ENCODE measurements at regions not wholly inside any gene's neighbourhood (a gene's known extent, or its start where the extent isn't known, plus 50 kb on each side); places are given as distances from the start of the nearest gene placed in this dataset.
"Not testable (repeated sequence)": the region's sequence is repeated elsewhere in the genome, so short reads cannot be mapped to it uniquely, and the experiment has no call there.

DNA sequence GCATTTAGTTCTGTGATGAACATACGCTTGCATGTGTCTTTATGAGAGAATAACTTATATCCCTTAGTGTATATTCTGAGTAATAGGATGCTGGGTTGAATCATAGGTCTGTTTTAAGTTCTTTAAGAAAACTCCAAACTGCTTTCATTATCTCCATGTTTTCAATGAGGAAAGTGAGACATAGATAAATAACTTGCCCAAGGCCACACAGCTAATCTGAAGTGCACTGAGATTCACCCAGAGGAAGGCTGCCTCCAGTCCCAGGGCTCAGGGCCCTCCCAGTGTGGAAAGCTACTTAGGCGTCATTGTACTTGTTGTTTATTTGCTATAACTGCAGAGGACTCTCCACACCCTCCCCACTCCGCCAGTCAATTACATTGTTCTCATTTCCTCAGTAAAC, 126.7 kb downstream of the INHBA start:
- DNase-seq: no peak

- no peak for DNase-seq
These were observed 128.5 kb downstream of the INHBA start for GRCh38 chr7:41574377-41574776.

DNA sequence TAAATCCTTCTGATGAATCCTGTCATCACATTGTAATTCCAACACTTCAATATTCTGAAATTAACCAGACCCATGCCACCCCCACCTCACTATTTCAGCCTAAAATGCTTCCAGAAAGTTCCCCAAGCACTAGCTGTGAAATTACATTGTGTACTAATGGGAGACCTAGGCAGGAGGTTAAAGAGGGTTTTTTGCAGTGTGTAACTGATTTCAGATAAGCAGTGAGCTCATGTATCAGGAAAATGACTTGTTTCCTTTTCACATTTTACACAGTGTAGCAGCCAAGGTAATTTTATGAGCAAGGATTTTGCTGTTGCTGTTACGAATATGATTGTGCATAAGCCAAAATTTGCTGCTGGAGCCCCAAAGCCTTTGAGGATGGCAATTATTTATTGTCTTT, 129.0 kb downstream of the INHBA start:
- DNase-seq: no peak

DNA sequence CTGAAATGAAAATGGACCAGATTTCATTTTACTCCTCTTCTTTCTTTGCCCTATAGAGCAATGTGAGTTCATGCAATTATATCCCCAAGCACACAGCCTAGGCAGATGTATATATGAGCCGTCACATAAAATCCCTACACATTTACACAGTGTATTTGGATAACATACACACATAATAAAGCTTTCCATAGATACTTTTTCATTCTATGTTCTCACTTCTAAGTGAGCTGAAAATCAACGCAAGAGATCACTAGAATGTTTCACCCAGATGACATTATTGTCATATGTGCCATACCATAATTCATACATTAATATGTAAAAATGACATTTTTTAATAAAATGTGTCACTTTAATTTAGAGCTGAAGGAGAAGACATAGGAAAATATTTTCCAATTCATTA, 129.4 kb downstream of the INHBA start:
- DNase-seq: no peak

DNA sequence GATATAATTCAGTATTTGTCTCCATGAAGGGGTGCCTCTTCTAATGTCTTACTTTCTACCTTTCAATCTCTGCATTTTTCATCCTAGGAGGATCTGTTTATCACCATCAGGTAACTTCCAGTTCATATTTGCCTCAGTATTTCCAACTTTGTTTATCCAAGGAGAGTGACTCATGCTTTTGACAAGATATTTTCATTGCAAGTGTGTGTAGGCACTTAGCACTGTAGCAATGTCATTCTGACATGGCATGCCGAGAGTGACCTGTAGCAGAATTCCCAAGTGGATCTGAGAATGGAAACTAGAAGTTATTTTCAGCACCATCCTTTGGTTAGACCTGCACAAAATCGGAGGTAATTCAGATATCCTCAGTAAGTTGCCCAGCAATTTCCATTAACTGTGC, 129.9 kb downstream of the INHBA start:
- no peak for DNase-seq

DNA sequence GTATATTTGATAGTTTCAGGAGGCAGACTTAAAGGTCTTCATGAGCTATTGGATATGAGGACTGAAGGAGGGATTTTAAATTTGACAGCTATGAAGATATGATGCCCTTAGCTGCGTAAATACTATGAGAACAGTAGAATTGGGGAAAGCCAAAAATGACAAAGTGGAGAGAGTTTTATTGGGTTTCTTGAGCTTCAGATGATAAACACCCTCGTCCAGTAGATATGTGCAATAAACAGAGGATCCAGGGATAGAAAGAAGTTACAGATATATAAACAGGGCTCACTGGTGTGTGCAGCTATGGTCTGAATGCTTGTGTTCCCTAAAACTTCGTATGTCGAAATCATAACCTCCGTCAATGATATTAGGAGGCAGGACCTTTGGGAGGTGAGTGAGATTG, 131.3 kb downstream of the INHBA start:
- DNase-seq: no peak

GRCh38 chr7:41570766-41571165, 132.1 kb downstream of the INHBA start:
- no peak for DNase-seq

GRCh38 chr7:41568135-41568534, 134.8 kb downstream of the INHBA start:
- DNase-seq: no peak

DNA sequence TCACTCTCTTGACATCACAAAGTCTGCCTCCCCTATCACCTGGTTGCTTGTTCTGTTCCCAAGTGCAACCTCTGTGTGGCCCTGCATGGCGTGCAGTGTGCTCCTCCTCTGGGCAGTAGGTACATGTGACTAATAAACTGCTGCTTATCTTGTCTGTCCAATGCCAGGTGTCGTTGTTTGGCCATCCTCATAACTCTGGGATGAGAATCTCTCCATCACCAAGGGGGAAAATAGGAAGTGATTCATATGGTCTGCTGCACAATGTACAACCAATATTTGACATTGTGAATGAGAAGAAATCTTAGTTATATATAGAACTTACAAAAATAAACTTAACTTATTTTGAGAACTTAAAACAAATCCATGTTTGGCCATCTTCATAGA, 135.2 kb downstream of the INHBA start:
- DNase-seq: no peak

- DNase-seq: no peak
These were observed 135.7 kb downstream of the INHBA start for GRCh38 chr7:41567031-41567730.

DNA sequence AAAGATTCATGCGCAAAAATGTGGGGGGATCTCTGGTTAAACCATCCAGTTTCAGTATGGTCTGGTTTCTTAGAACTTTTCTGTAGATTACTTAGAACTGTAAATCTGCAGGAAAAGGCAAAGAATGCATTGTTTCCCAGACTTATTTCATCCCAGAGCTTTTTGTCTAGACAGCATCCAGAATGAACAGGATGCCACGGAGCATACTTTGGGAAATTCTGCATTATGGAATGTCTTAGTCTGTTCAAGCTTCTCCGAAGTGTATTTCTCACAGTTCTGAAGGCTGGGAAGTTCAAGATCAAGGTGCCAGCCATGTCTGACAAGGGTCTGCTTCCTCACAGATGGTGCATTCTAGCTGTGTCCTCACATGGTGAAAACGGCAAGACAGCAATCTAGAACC, 136.3 kb downstream of the INHBA start:
- DNase-seq: no peak

DNA sequence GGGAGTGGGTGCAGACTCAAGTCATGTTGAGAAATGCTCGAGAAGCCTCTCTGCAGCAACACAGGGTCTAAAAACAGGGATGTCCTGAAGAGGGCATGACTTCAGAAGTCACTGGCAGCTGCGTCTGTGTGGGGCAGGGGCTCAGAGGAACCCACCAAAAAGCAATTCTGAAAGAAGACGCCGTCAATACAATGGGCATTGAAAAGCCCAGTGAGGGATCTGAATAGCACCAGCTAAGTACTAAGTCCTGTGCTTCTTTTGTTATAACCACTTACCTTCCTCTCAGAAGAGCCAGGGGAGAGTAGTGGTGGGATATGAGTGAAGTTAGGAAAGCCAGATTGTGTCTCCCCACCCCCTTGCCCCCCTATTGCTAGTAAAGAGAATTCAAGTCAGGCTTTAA, 137.2 kb downstream of the INHBA start:
- no peak for DNase-seq

DNA sequence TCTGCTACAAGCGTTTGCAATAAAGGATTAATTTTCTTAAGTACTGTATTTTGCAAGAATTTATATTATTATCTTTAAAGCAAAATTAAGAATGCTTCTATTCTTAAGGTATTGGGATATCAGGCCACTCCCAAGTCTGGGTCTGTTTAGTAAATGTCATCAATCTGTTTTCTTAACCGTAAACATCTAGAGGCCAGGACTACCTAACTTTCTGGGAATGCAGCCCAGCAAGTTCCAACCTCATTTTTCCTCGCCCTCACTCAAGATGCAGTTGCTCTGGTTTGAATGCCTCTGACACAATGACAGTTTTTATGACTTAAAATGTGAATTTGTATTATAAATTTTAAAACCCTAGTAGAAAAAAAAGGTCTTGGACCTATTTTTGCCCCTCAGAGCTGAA, 143.5 kb downstream of the INHBA start:
- no peak for DNase-seq

DNA sequence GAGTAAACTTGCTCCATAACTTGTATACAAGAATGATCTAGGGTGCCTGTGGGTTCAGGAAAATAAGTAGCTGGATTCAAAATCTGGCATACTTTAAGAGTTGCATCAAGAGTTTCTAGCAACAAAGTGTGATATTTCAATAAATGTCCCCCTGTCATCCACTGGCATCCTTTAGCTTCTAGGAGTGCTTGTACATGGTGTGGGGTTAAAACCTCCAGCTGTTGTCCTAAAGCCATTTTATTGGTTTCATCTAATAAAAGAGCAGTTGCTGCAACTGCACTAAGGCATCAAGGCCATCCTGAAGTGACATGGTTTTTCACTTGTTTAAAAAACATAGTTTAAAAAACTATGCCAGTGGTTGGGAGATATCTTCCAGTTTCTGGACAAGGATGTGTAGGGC, 148.4 kb downstream of the INHBA start:
- no peak for DNase-seq

GRCh38 chr7:41550046-41550445, 152.8 kb downstream of the INHBA start:
- DNase-seq: not testable (repeated sequence)

DNA sequence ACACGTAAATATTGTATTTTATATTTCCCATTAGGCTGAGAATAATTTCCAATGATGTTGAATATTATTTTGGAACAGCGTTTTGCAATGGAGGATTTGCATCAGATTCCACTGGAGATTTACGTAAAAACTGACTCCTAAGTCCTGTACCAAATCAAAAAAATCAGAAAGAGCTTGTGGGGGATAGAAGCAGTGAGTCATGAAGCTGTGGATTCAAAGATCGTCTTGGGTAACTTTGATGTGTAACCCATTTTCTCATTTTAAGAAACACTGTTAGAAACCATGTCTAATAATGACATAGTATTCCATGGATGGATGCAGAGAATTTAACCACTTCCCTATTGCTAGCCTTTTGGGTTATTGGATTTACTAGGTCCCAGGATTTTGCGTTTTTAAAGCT, 158.6 kb downstream of the INHBA start:
- no peak for DNase-seq

GRCh38 chr7:41540601-41541000, 162.3 kb downstream of the INHBA start:
- no peak for DNase-seq

GRCh38 chr7:41538810-41539724, 163.8 kb downstream of the INHBA start:
- DNase-seq: no peak

DNA sequence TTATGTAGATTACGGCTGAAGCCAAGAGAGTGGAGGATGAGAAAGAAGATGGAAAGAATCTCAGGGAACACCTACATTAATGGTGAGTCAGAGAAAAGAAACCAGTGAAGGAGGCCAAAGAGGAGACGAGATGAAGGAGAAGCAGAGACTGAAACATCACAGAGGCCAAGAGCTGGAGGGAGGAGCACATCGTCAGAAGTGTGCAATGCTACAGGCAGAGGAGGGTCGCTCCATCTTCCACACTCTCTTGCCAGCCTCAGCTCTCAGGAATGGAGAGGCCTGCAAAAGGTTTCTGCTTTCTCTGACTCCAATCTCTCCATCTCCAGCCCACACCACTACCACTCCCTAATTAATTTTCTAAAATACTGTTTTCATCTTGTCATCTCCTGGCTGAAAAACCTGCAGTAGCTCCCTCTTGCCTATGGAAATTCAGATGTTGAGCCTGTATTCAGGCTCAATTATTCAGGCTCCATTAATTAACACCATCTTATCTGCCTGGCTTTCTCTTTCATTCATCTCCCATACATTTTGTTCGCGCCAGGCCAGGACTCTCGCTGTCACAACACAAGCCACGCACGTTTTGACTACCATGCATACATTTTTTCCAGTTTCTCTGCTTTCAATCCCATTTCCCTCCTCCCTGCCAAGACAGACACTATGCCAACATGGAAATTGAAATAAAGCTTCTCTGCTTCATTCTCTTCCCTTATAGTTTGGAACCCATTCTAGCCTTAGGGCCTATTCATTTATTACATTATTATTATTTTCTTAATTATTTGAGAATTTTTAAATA, 165.8 kb downstream of the INHBA start:
- no peak for DNase-seq

- no peak for DNase-seq
These were observed 166.6 kb downstream of the INHBA start for GRCh38 chr7:41536122-41536872.

GRCh38 chr7:41529831-41530230, 173.1 kb downstream of the INHBA start:
- DNase-seq: no peak

DNA sequence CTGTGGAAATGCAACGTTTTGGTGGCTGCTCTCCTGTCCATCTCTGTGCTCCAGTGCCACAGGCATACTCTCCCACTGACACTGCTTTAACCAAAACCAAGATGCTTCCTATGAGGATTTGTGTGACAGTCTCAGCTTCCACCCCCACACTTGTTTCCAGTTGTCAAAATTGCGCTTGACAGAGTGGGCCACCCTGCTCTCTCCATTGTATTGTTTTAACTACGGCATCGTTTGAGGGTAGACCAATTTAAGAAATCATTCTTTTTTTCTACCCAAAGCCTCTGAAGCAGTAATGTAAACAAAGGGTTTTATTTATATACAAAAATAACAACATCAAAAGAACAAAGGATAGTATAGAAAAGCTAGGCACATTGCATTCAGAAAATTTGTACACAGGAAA, 178.0 kb downstream of the INHBA start:
- no peak for DNase-seq

- DNase-seq: no peak
These were observed 182.4 kb downstream of the INHBA start for GRCh38 chr7:41520445-41520844.

All from SHP77 (cell line).